ENCODE measurements at regions not wholly inside any gene's neighbourhood (a gene's known extent, or its start where the extent isn't known, plus 50 kb on each side); places are given as distances from the start of the nearest gene placed in this dataset.
A peak's percentile ranks its signal among the peaks of the same experiment; 100 is the strongest.

DNA sequence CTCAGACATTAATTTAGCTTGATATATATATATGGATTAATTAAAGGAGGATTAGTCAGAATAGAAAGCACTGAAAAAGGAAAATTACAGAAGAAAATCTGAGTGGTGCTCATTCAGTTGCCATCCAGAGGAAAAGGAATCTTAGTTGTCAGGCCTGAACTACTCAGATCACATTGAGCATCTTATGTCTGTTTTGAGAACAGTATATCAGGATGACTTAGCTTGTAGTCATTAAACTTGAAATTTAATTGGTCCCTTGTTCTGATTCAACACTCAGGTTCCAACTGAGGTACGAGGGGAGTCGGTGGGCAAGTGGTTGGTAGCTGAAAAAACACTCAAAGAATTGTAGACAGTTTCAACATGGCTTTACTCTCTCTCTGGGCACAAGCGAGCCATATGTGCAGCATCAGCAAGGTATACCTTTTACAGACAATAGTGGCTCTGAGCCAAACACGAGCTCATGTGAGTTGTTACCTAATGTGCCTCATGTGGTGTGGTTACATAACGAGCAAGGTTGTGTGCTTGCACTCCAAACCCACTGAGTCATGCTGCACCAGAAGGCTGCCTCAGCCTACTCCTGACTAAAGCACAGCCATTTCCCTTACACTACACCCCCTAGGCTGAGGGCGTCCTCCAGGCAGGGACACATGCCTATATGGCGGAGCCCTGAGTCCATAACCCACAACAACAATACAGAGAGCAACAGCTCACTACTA, 73.0 kb upstream of the HMGN3 start:
- DNase-seq (ENCODE audit: low spot score), result peak; percentile 7
- FAIRE-seq, result no peak

GRCh38 chr6:79305020-79305419, 70.5 kb upstream of the HMGN3 start:
- DNase-seq (ENCODE audit: low spot score), result no peak
- no peak for FAIRE-seq

GRCh38 chr6:79302341-79302740, 67.9 kb upstream of the HMGN3 start:
- FAIRE-seq, result no peak
- DNase-seq (ENCODE audit: low spot score), result no peak

DNA sequence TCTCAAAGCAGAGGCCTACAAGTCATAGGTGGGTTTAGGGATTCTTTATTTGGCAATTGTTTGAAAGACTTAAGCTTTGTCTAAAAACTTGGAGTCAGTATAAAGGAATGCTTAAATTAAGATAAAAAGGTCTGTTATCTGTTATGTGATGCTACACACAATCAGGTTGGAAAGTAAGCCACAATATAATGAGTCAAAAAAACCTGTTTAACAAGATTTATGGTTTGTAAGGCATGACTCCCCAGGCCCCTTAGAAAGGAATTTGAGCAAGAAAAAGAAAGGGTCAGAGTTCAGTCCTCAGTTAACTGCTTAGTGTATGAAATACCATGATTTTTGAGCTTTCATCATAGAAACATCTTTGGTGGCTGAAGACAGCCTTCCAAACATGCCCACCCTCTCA, 66.8 kb upstream of the HMGN3 start:
- no peak for FAIRE-seq
- no peak for DNase-seq (ENCODE audit: low spot score)

- FAIRE-seq (no peak), DNase-seq (ENCODE audit: low spot score) (no peak)
Measured at GRCh38 chr6:79296211-79296610, 61.7 kb upstream of the HMGN3 start.
